ENCODE measurements at regions not wholly inside any gene's neighbourhood (a gene's known extent, or its start where the extent isn't known, plus 50 kb on each side); places are given as distances from the start of the nearest gene placed in this dataset.

DNA sequence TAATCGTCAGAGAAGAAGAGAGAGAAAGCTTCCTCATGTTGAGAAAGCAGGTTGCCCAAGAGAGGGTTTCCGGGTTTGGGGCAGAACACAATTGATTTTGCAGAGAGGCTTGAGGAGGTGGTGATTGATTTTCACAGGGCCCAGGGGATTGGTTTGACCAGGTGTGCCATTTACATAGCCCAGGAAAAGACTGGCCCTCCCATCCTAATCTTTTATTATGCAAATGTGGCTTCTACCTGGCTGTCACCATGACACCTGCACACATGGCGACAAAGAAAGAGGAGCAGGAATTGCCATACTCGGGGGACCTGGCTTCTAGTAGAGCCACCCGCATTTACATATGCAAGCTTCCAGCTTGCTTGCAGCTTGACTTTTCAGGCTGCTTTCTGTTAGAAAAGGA lies 405.3 kb downstream of the PPP4R3C start:
- TF ChIP-seq, protein P1, sequence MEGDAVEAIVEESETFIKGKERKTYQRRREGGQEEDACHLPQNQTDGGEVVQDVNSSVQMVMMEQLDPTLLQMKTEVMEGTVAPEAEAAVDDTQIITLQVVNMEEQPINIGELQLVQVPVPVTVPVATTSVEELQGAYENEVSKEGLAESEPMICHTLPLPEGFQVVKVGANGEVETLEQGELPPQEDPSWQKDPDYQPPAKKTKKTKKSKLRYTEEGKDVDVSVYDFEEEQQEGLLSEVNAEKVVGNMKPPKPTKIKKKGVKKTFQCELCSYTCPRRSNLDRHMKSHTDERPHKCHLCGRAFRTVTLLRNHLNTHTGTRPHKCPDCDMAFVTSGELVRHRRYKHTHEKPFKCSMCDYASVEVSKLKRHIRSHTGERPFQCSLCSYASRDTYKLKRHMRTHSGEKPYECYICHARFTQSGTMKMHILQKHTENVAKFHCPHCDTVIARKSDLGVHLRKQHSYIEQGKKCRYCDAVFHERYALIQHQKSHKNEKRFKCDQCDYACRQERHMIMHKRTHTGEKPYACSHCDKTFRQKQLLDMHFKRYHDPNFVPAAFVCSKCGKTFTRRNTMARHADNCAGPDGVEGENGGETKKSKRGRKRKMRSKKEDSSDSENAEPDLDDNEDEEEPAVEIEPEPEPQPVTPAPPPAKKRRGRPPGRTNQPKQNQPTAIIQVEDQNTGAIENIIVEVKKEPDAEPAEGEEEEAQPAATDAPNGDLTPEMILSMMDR (IDR thresholded peaks at IDR 0.05): no peak
- no peak for TF ChIP-seq POLR2A (IDR thresholded peaks at IDR 0.05)
